ENCODE measurements at regions not wholly inside any gene's neighbourhood (a gene's known extent, or its start where the extent isn't known, plus 50 kb on each side); places are given as distances from the start of the nearest gene placed in this dataset.

DNA sequence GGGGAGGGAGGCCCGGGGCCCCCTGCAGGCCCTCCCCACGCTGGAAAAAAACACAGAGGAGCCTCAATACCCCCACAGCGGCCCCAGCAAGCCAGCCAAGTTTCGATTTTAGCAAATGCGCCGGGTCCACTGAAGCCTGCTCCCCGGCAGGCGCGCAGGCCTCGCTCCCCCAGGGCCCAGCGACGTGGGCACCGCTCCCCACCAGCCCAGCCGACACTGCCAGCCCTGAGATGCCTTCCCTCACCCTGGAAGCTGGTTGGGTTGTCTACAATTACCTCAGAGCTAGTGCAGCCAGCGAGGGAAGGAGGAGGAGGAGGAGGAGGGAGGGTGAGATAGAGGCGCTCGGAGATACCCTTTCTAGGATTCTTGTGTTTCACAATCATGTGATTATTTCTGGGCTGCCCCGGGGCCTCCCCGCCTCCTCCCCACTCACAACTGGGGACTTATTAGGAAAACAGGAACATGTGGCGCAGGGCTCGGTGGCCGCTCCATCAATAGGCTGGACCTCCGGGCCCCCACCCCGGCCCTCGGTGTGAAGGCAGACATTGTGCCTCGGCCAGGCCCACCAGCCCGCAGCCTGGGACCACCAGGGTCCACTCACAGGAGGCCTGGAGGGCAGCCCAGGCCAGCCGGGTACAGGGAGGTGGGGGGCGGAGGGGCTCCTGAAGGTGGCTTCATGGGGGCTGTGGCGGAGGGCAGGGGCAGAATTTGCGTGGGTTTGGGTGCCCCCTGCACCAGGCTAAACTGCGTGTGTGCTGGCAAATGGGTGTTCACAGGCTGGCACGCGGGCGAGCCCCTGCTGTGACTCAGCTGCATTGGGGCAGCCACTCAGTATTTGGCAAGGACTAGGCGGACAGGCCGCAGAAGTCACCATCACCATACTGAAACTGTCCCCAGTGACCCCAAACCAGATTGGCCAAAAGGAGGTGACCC, 109.9 kb downstream of the NCOR2 start:
- DNase-seq (ENCODE audit: low read depth), result no peak
- TF ChIP-seq, protein P1, sequence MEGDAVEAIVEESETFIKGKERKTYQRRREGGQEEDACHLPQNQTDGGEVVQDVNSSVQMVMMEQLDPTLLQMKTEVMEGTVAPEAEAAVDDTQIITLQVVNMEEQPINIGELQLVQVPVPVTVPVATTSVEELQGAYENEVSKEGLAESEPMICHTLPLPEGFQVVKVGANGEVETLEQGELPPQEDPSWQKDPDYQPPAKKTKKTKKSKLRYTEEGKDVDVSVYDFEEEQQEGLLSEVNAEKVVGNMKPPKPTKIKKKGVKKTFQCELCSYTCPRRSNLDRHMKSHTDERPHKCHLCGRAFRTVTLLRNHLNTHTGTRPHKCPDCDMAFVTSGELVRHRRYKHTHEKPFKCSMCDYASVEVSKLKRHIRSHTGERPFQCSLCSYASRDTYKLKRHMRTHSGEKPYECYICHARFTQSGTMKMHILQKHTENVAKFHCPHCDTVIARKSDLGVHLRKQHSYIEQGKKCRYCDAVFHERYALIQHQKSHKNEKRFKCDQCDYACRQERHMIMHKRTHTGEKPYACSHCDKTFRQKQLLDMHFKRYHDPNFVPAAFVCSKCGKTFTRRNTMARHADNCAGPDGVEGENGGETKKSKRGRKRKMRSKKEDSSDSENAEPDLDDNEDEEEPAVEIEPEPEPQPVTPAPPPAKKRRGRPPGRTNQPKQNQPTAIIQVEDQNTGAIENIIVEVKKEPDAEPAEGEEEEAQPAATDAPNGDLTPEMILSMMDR (IDR thresholded peaks at IDR 0.05; ENCODE audit: insufficient read depth, low read depth, low read length, missing control alignments), result no peak
- H3K4me3 ChIP-seq (ENCODE audit: low read length), result no peak overlapping the region

DNA sequence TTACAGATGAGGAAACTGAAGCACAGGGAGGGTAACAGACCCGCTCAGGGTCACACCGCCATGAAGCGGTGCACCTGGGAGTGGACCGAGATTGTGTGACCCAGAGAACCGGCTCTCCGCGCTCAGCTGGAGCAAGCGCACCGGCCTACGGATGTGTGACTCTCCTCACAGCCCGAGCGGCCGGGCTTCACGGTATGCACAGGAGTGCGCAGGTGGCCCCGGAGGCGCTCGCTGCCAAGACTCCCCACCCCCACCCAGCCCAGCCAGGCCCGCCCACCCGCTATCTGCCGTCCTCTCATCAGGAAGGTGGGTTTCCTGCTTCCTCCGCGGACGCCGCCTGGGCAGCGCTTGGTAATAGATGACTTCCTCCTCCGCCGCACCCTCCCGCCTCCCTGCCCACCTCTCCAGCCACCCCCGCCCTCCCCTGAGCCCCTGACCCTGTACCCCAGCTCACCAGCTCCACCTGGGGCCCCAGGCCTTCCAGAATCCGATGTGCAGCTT, 110.7 kb downstream of the NCOR2 start:
- TF ChIP-seq, protein P1 (IDR thresholded peaks at IDR 0.05; ENCODE audit: insufficient read depth, low read depth, low read length, missing control alignments), result no peak
- DNase-seq (ENCODE audit: low read depth), result no peak

DNA sequence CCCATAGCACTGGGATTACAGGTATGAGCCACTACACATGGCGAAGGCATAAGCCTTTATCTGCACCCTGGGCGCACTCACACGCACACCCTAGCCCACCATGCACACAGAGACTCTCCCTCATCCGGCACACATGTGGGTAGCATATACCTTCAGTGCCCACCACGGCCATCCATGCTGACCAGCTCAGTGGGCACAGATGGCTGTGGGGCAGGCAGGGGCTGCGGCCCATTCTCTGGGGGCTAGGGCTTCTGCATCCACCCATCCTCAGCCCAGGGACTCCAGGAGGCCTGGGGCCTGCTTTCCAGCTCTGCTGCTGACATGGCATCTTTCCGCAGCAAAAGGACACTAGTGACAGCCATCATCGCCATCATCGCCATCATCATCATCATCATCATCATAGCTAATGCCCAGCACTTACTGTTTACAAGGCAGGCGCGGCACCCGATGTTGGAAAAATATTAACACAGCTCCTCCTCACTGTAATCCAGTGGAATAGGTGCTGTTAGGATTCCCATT, 111.2 kb downstream of the NCOR2 start:
- TF ChIP-seq, protein P1 (IDR thresholded peaks at IDR 0.05; ENCODE audit: insufficient read depth, low read depth, low read length, missing control alignments), result no peak
- H3K4me3 ChIP-seq (ENCODE audit: low read length), result no peak overlapping the region
- no peak for DNase-seq (ENCODE audit: low read depth)

More for the DNA sequence above, 110.7 kb downstream of the NCOR2 start:
- no peak overlapping the region for H3K4me3 ChIP-seq (ENCODE audit: low read length)

DNA sequence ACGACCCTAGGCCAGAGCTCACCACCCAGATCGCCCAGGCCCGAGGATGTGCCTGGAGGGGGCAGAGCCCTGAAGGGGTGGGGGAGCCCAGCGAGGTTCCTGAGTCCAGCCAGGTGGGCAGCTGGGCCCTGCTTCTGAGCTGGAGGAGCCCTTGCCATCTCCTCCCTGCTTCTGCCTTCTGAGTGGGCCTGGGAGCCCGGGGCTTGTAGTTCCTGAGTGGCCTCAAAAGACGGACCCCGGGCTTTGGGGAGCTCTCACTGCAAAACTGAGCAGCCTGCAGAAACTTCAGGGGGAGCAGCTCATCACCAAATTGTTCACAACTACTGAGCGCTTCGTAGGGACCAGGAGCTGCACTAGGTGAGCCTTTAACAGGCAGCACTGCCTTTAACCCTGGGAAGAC, 112.1 kb downstream of the NCOR2 start:
- TF ChIP-seq, protein P1 (IDR thresholded peaks at IDR 0.05; ENCODE audit: insufficient read depth, low read depth, low read length, missing control alignments), result no peak
- no peak for DNase-seq (ENCODE audit: low read depth)
- no peak overlapping the region for H3K4me3 ChIP-seq (ENCODE audit: low read length)

DNA sequence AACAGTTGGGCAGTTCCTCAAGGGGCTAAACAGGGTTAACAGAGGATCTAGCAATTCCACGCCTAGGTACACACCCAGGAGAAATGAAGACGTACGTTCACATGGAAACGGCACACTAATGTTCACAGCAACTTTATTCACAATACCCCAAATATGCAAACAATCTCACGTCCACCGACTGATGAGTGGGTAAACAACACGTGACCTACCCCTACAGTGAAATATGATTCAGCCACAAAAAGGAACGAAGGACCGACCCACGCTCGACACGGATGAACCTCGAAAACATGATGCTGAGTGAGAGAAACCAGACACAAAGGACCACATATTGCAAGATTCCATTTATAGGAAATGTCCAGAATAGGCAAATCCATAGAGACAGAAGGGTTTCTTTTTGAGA, 112.7 kb downstream of the NCOR2 start:
- no peak for DNase-seq (ENCODE audit: low read depth)
- TF ChIP-seq, protein P1 (IDR thresholded peaks at IDR 0.05; ENCODE audit: insufficient read depth, low read depth, low read length, missing control alignments), result no peak
- H3K4me3 ChIP-seq (ENCODE audit: low read length), result no peak overlapping the region

DNA sequence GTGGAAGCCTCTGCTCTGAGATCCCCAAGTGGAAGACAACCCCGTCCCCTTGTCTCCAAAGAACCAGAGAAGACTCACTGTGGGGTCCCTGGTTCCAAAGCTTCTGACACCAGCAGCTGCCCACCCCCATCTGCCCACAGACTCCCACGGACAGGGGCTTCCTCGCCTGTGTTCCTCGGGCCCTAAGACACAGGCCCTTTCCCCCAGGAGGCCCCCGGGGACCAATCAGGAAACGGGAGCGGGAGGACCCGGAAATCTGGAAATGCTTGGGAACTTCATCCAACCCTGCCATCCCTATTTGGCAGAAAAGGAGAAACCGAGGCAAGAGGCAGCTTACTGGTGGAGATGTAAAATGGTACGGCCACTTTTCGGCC, 113.1 kb downstream of the NCOR2 start:
- DNase-seq (ENCODE audit: low read depth), result no peak
- TF ChIP-seq, protein P1 (IDR thresholded peaks at IDR 0.05; ENCODE audit: insufficient read depth, low read depth, low read length, missing control alignments), result no peak
- no peak overlapping the region for H3K4me3 ChIP-seq (ENCODE audit: low read length)

Measured in epithelial cell of esophagus (primary cell).